ENCODE measurements at regions not wholly inside any gene's neighbourhood (a gene's known extent, or its start where the extent isn't known, plus 50 kb on each side); places are given as distances from the start of the nearest gene placed in this dataset.

DNA sequence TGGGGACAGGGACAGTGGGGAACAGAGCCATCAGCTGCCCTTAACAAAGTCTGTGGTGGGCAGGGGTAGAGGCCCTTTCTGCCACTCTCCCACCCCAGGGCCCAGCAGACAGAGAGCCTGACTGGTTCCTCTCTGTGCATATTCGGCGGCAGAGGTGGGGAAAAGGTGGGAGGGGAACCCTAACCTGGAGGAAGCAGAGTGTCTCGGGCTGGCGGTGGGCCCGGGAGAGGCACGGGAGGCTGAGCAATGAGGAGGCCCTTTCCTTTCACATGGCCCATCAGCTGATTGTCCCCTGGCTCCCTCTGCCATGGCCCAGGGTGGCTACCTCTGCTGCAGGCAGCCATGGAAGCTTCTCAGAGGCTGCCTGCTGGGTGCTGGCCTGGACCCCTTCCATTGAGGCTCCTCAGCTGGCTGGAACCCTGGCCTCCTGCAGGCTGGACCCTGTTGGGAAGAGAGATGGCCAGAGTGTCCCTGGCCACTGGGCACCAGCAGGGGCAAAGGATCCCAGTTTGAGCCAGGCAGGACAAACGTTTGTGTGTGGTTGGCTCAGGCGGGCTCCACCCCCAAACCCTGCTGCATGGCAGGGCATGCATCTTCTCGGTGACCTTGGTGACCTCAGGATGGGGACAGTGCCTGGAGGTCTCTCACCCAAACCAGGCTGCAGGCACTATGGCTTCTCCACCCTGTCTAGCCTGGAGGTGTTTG, 202.8 kb upstream of the ZNF536 start:
- TF ChIP-seq, protein P1, sequence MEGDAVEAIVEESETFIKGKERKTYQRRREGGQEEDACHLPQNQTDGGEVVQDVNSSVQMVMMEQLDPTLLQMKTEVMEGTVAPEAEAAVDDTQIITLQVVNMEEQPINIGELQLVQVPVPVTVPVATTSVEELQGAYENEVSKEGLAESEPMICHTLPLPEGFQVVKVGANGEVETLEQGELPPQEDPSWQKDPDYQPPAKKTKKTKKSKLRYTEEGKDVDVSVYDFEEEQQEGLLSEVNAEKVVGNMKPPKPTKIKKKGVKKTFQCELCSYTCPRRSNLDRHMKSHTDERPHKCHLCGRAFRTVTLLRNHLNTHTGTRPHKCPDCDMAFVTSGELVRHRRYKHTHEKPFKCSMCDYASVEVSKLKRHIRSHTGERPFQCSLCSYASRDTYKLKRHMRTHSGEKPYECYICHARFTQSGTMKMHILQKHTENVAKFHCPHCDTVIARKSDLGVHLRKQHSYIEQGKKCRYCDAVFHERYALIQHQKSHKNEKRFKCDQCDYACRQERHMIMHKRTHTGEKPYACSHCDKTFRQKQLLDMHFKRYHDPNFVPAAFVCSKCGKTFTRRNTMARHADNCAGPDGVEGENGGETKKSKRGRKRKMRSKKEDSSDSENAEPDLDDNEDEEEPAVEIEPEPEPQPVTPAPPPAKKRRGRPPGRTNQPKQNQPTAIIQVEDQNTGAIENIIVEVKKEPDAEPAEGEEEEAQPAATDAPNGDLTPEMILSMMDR (IDR thresholded peaks at IDR 0.05; ENCODE audit: low read depth, low read length), result no peak
- Histone ChIP-seq H3K4me3 (ENCODE audit: low read depth, low read length) (no peak overlapping the region), H3K36me3 (no peaks in the 10 kb centered on the region), H3K27me3 (ENCODE audit: insufficient read depth, low read depth, severe bottlenecking) (no peaks in the 10 kb centered on the region), H3K27ac (no peak overlapping the region), H3K9me3 (ENCODE audit: severe bottlenecking) (no peaks in the 10 kb centered on the region)
- no peak for DNase-seq

DNA sequence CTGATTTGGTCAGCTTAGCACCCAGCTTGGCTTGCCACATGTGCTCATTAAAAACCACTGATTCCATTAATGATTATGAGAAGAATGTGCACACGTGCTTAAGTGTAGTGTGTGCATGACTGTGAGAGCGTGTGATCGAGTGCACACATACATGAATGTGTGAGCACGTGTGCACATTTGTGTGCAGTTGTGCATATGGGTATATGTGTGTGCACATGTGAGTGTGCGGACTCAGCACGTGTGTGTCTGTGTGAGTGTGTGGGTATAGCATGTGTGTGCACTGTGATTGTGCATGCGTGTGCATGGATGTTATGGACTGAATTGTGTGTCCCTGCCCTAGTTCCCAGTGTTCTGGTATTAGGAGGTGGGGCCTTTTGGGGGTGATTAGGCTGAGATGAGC, 202.1 kb upstream of the ZNF536 start:
- H3K9me3 ChIP-seq (ENCODE audit: severe bottlenecking), result no peaks in the 10 kb centered on the region
- TF ChIP-seq, protein P1 (IDR thresholded peaks at IDR 0.05; ENCODE audit: low read depth, low read length), result no peak
- DNase-seq, result no peak
- no peaks in the 10 kb centered on the region for H3K36me3 ChIP-seq
- H3K4me3 ChIP-seq (ENCODE audit: low read depth, low read length), result no peak overlapping the region
- no peaks in the 10 kb centered on the region for H3K27me3 ChIP-seq (ENCODE audit: insufficient read depth, low read depth, severe bottlenecking)
- no peak overlapping the region for H3K27ac ChIP-seq

DNA sequence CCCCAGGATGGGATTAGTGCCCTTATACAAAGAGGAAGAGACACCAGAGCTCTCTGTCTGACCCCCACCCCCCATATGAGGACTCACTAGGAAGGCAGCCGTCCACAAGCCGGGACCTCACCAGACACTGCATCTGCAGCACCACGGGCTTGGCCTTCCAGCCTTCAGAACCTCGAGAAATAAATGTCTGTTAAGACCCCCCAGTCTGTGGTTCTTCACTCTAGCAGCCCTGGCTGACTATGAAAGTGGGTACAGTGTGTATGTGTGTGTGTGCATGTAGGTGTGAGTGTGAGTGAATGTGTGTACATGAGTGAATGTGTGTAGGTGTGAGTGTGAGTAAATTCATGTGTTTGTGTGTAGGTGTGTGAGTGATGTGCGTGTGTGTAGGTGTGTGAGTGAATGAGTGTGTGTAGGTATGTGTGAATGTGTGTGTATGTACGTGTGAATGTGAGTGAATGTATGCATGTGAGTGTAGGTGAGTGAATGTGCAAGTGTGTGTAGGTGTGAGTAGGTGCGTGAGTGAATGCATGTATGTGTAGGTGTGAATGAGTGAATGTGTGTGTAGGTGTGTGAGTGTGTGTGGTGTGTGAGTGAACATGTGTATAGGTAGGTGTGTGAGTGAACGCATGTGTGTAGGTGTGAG, 201.6 kb upstream of the ZNF536 start:
- no peaks in the 10 kb centered on the region for H3K9me3 ChIP-seq (ENCODE audit: severe bottlenecking)
- no peak for DNase-seq
- no peaks in the 10 kb centered on the region for H3K27me3 ChIP-seq (ENCODE audit: insufficient read depth, low read depth, severe bottlenecking)
- H3K36me3 ChIP-seq, result no peaks in the 10 kb centered on the region
- no peak overlapping the region for H3K4me3 ChIP-seq (ENCODE audit: low read depth, low read length)
- TF ChIP-seq, protein P1 (IDR thresholded peaks at IDR 0.05; ENCODE audit: low read depth, low read length), result no peak
- no peak overlapping the region for H3K27ac ChIP-seq

DNA sequence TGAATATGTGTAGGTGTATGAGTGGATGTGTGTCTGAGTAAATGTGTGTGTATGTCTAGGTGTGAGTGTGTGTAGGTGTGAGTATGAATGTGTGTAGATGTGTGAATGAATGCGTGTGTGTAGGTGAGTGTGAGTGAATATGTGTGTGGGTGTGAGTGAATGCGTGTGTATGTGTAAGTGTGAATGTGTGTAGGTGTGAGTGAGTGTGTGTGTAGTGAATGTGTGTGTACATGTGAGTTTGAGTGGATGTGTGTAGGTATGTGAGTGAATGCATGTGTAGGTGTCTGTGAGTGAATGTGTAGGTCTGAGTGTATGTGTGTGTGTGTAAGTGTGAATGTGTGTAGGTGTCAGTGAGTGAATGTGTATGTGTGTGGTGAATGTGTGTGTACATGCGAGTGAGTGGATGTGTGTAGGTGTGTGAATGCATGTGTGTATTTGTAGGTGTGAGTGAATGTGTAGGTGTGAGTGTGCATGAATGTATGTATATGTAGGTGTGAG, 201.0 kb upstream of the ZNF536 start:
- TF ChIP-seq, protein P1 (IDR thresholded peaks at IDR 0.05; ENCODE audit: low read depth, low read length), result no peak
- Histone ChIP-seq H3K9me3 (ENCODE audit: severe bottlenecking) (no peaks in the 10 kb centered on the region), H3K27ac (no peak overlapping the region), H3K36me3 (no peaks in the 10 kb centered on the region), H3K4me3 (ENCODE audit: low read depth, low read length) (no peak overlapping the region), H3K27me3 (ENCODE audit: insufficient read depth, low read depth, severe bottlenecking) (no peaks in the 10 kb centered on the region)
- no peak for DNase-seq

DNA sequence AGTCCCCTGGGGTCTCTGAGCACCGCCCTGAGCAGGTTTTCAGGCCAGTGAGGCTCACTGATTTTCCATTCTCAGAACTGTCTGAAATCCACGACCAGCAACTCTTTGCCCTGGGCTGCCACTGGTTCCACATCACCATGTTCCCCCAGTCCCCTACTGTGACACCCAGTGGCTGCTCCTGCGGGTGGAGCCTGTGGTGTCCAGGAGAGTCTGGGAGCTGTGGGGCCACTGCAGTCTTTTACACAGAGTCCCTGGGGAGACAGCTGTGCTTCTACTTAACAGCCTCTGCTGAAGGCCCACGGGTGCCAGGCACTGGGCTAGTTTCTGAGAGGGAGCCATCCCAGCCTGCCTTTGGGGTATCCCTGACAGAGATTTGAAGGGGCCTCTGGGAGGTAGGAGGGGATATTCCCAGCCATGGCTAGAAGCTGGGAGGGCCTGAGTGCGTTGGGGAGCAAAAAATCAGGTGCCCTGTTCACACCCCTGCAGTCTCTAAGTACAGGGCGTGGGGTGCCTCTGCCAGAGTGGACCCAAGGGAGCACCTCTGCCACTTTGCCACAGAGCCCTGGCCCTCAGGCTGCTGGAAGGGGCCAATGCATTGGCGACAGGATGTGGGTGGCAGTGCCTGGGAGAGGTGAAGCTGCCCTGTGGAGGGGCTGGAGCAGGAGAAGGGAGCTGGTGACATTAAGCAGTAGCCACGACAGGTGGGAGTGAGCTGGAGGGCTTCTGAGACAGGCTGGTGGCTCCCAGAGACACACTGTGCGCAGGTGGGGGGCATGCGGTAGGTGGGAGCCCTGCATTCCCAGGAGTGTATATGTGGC, 200.2 kb upstream of the ZNF536 start:
- H3K27me3 ChIP-seq (ENCODE audit: insufficient read depth, low read depth, severe bottlenecking), result no peaks in the 10 kb centered on the region
- DNase-seq, result no peak
- H3K4me3 ChIP-seq (ENCODE audit: low read depth, low read length), result no peak overlapping the region
- H3K27ac ChIP-seq, result no peak overlapping the region
- TF ChIP-seq, protein P1 (IDR thresholded peaks at IDR 0.05; ENCODE audit: low read depth, low read length), result no peak
- H3K36me3 ChIP-seq, result no peaks in the 10 kb centered on the region
- no peaks in the 10 kb centered on the region for H3K9me3 ChIP-seq (ENCODE audit: severe bottlenecking)

Data from WERI-Rb-1 (cell line).